ENCODE measurements at regions not wholly inside any gene's neighbourhood (a gene's known extent, or its start where the extent isn't known, plus 50 kb on each side); places are given as distances from the start of the nearest gene placed in this dataset.

DNA sequence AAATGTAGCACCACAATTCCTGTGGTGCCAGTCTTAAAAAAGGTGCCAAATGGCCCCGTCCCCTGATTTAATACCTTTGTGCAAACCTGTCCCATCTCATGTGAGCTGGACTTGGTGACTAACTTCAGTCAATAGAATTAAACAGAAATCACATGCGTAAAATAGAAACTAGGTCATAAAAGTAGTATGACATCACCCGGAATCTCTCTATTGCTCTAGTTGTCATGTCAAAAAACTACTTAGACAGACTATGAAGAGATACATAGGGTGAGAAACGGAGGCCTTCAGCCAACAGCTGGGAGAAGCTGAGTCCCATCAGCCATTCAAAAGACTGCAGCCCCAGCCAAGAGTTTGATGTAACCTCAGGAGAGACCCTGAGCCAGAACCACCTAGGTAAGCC is 293.5 kb upstream of the HS3ST1 start:
- TF ChIP-seq POLR2AphosphoS5 (IDR thresholded peaks at IDR 0.05; ENCODE audit: borderline replicate concordance, low read depth, low read length) (no peak), EZH2 (IDR thresholded peaks at IDR 0.05) (no peak), FOXP2 (optimal IDR thresholded peaks at IDR 0.05; ENCODE audit: control extremely low read depth, extremely low read length, insufficient read depth) (no peak)
